Ascending aorta (tissue), 2 donors: ENCODE measurements at regions not wholly inside any gene's neighbourhood (a gene's known extent, or its start where the extent isn't known, plus 50 kb on each side); places are given as distances from the start of the nearest gene placed in this dataset.

ENCODE experiments used
- DNase-seq, 2 donors: peaks; one replicate each; pipeline ENCODE4 v3.0.0-alpha.2; 2019; ENCODE audit warnings: low spot score in 2 of 2
- H3K27ac ChIP-seq, 2 donors: fragments of 200-600 bp; sonication (generic); one replicate each; pipeline ENCODE4 v1.5.1; 2016 to 2017; ENCODE audit warnings: mild to moderate bottlenecking in 1 of 2
- H3K27me3 ChIP-seq: fragments of 200-600 bp; sonication (generic); one replicate; pipeline ENCODE4 v1.5.1; 2017
- H3K36me3 ChIP-seq, 2 donors: fragments of 200-600 bp; sonication (generic); one replicate each; pipeline ENCODE4 v1.5.1; 2016
- H3K4me1 ChIP-seq, 2 donors: fragments of 200-600 bp; sonication (generic); one replicate each; pipeline ENCODE4 v1.5.1; 2016 to 2017; ENCODE audit warnings: mild to moderate bottlenecking in 1 of 2
- H3K4me3 ChIP-seq, 2 donors: fragments of 200-600 bp; sonication (generic); one replicate each; pipeline ENCODE4 v1.5.1; 2016 to 2017; ENCODE audit warnings: mild to moderate bottlenecking in 1 of 2
- H3K9me3 ChIP-seq, 2 donors: fragments of 200-600 bp; sonication (generic); one replicate each; pipeline ENCODE4 v1.5.1; 2016
- intact Hi-C: fragments of 100-400 bp; cut with DNase I; formaldehyde crosslinking; loops from one replicate; pipeline ENCODE4 v1.15.1; 2023
- TF ChIP-seq, protein P1 (sequence below), 3 experiments: fragments of 200-600 bp in 2 of 3; fragments of 450-650 bp in 1 of 3; sonication (generic) in 2 of 3; IDR thresholded peaks; one replicate each; pipeline ENCODE4 v1.5.1; 2016 to 2019; ENCODE audit warnings: antibody characterized with exemption in 3 of 3, mild to moderate bottlenecking in 1 of 3, moderate library complexity in 1 of 3

DNA sequence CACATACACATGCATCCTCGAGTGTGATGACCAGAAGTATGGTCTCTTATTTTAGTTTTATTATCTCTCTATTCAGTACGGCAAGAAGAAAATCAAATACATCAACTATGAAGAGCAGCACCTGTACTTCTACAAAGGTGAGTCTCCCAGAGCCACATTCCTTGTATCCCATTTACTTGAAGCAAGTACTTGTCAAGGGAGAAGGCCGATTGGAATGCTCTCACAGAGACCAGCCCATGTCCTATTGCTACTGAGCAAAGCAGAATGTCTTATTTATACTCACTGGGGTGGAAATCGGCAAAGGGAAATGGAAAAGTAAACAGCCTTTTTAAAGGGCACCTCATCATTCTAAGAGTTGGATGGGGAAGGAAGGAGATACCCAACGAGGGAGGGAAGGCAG lies 72.6 kb upstream of the OR5AK2 start:
- H3K4me3 ChIP-seq, result no peak overlapping the region
- no peaks in the 10 kb centered on the region for H3K9me3 ChIP-seq
- intact Hi-C loops, result no loop called here
- no peak overlapping the region for H3K27ac ChIP-seq
- H3K27me3 ChIP-seq, result no peaks in the 10 kb centered on the region
- DNase-seq, result no peak
- no peaks in the 10 kb centered on the region for H3K4me1 ChIP-seq
- no peaks in the 10 kb centered on the region for H3K36me3 ChIP-seq
- TF ChIP-seq, protein P1, sequence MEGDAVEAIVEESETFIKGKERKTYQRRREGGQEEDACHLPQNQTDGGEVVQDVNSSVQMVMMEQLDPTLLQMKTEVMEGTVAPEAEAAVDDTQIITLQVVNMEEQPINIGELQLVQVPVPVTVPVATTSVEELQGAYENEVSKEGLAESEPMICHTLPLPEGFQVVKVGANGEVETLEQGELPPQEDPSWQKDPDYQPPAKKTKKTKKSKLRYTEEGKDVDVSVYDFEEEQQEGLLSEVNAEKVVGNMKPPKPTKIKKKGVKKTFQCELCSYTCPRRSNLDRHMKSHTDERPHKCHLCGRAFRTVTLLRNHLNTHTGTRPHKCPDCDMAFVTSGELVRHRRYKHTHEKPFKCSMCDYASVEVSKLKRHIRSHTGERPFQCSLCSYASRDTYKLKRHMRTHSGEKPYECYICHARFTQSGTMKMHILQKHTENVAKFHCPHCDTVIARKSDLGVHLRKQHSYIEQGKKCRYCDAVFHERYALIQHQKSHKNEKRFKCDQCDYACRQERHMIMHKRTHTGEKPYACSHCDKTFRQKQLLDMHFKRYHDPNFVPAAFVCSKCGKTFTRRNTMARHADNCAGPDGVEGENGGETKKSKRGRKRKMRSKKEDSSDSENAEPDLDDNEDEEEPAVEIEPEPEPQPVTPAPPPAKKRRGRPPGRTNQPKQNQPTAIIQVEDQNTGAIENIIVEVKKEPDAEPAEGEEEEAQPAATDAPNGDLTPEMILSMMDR (IDR thresholded peaks at IDR 0.05), result no peak

DNA sequence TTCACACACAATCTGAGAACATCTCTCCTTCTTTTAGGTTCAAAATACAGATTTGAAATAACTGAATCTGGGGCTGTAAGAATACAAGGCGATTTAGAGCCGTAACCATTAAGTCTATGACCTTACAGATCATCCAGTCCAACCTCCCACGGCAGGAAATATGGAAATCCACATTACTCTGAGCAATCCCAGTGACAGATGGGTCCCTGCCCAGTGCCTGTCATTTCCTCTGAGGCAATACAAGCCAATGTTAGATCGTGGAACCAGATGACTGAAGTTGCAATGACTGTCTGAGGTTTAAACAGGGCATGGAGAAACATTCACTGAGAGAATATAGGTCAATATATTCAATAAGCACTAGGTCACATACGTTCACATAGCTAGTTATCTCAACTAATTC lies 77.4 kb upstream of the OR5AK2 start:
- TF ChIP-seq, protein P1 (IDR thresholded peaks at IDR 0.05), result no peak
- H3K4me1 ChIP-seq, result no peaks in the 10 kb centered on the region
- H3K9me3 ChIP-seq, result no peaks in the 10 kb centered on the region
- no peak for DNase-seq
- H3K4me3 ChIP-seq, result no peak overlapping the region
- no peaks in the 10 kb centered on the region for H3K36me3 ChIP-seq
- no peaks in the 10 kb centered on the region for H3K27me3 ChIP-seq
- intact Hi-C loops, result no loop called here
- no peak overlapping the region for H3K27ac ChIP-seq

DNA sequence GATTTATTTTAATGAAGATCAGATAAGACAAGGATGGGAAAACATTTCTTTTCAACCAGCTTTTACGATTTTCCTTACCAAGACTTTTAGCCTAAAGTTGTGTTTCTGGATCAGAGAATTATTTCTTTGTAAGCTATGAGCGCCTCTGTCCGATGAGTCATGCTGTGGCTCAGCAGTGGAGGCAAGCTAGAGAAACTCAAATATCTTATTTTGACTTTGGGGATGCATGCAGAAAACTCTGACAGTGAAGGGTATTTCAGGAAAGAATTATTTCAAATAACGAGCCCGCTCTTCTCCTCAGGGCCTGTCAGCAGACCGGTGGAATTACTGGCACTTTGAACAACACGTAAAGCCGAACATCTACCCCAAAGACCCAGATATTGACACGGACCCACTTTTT lies 77.9 kb upstream of the OR5AK2 start:
- DNase-seq, result no peak
- Histone ChIP-seq H3K4me1 (no peaks in the 10 kb centered on the region), H3K27ac (no peak overlapping the region), H3K36me3 (no peaks in the 10 kb centered on the region), H3K9me3 (no peaks in the 10 kb centered on the region), H3K27me3 (no peaks in the 10 kb centered on the region), H3K4me3 (no peak overlapping the region)
- TF ChIP-seq, protein P1 (IDR thresholded peaks at IDR 0.05), result no peak
- intact Hi-C loops, result no loop called here

DNA sequence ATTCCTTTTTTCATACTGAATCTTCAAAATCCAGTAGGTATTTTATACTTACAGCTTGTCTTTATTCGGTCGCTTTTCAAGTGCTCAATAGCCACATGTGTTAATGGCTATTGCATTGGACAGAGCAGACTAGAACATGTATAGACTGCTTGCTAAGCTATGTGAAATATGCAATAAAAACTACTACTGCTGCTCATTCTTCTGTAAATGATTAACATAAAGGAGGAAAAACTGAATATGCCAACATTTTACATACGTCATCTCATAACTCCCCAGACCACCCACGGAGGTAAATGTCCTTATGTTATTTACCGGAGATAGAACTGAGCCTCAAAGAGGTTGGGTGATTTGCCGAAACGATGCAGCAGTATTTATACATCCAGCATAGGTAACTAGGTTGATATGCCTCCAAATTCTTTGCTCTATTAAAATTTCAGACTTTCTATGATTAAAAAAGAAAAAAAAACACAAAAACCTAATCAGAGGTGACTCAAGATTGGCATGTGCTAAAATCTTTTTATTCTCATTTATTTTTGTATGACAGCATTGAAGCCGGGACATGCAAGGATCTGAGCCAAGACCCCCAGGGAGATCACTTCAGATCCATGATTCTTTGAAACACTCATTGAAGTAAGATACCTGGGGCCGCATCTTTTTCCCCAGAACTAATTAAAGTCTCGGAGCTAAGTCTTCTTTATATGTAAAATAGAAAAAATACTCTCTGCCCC lies 78.5 kb upstream of the OR5AK2 start:
- Histone ChIP-seq H3K36me3 (no peaks in the 10 kb centered on the region), H3K4me3 (no peak overlapping the region), H3K9me3 (no peaks in the 10 kb centered on the region), H3K4me1 (no peaks in the 10 kb centered on the region), H3K27me3 (no peaks in the 10 kb centered on the region), H3K27ac (no peak overlapping the region)
- DNase-seq, result no peak
- TF ChIP-seq, protein P1 (IDR thresholded peaks at IDR 0.05), result no peak
- intact Hi-C loops, result no loop called here

DNA sequence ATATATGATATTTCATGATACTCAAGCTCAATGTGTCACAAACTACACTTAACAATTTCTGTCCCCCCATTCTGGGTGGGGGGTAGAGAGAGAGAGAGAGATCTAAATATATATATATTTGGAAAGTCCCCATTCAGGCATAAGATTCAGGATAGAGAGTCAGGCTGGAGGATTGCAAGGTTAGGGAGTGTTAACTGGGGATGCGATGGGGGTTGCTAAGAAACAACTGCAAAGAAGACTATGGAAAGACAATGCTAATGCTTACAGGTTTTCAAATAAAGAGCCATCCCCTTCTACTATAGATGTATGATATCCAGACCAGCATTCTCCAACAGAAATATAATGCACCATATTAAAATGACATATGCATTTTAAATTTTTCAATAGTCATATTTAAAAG lies 79.2 kb upstream of the OR5AK2 start:
- Histone ChIP-seq H3K9me3 (no peaks in the 10 kb centered on the region), H3K27me3 (no peaks in the 10 kb centered on the region), H3K36me3 (no peaks in the 10 kb centered on the region), H3K4me1 (no peaks in the 10 kb centered on the region), H3K27ac (no peak overlapping the region), H3K4me3 (no peak overlapping the region)
- DNase-seq, result no peak
- intact Hi-C loops, result no loop called here
- TF ChIP-seq, protein P1 (IDR thresholded peaks at IDR 0.05), result no peak

DNA sequence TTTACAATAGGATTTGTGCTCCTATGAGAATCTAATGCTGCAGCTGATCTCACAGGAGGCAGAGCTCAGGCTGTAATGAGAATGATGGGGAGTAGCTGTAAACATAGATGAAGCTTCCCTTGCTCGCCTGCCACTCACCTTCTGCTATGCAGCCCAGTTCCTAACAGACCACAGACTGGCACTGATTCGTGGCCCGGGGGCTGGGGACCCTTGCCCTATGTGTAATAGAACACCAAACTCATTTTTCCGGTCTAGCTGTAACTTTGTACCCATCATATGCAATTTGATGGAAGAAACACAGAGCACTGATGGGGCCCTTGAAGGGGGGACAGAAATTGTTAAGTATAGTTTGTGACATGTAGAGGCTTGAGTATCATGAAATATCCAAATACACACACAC lies 79.6 kb upstream of the OR5AK2 start:
- no peaks in the 10 kb centered on the region for H3K36me3 ChIP-seq
- intact Hi-C loops, result no loop called here
- H3K27me3 ChIP-seq, result no peaks in the 10 kb centered on the region
- no peak for DNase-seq
- H3K4me3 ChIP-seq, result no peak overlapping the region
- TF ChIP-seq, protein P1 (IDR thresholded peaks at IDR 0.05), result no peak
- H3K27ac ChIP-seq, result no peak overlapping the region
- no peaks in the 10 kb centered on the region for H3K9me3 ChIP-seq
- H3K4me1 ChIP-seq, result no peaks in the 10 kb centered on the region
